ENCODE measurements at regions not wholly inside any gene's neighbourhood (a gene's known extent, or its start where the extent isn't known, plus 50 kb on each side); places are given as distances from the start of the nearest gene placed in this dataset.
A peak's percentile ranks its signal among the peaks of the same experiment; 100 is the strongest.

DNA sequence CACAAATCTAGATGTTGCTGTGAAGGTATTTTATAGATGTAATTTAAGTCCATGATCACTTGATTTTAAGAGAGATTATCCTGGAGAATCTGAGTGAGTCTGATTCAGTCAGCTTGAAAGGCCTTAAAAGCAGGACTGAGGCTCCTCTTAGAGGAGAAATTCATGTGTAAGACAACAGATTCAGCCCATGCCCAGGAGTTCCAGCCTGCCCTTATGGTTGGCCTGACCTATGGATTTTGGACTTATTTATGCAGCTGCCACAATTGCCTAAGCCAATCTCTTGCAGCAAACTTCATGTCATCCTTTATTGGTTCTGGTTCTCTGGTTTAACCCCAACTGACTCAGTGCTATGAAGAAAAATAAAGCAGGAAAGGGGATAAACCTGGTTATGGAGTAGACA, 296.5 kb upstream of the RASGRP1 start:
- no peak overlapping the region for H3K4me3 ChIP-seq (ENCODE audit: low read length)
- no peak for DNase-seq
- H3K27me3 ChIP-seq (ENCODE audit: control insufficient read depth, insufficient read depth): no peaks in the 10 kb centered on the region
- peaks cover 4% of the 10 kb centered on the region for H3K4me1 ChIP-seq (ENCODE audit: control insufficient read depth, insufficient read depth, low read length)
- intact Hi-C loops (cut with DNase I): no loop called here
- H3K27ac ChIP-seq (ENCODE audit: low read length): no peak overlapping the region
- no peak for ATAC-seq
- no peaks in the 10 kb centered on the region for H3K9me3 ChIP-seq (ENCODE audit: control insufficient read depth, low read length)

DNA sequence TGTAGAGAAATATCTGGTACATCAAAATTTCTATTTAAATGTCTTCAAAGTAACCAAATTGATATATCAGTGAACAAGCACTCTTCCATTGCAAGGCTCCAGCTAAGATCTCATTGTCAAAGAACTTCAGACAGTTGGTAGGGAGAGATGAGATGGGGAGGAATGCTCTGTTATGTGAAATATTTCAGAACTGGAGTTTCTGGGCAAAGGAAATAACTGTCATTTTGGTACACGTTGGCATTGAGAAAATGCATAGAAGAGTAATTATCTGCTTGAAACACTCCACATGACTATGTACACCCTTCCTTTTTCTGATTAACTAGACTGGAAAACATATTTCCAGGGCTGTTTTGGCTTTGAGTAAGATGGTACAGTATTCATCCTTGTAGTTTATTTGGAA, 297.5 kb upstream of the RASGRP1 start:
- no peak for ATAC-seq
- H3K27me3 ChIP-seq (ENCODE audit: control insufficient read depth, insufficient read depth): no peaks in the 10 kb centered on the region
- WGBS: 42% methylated on average over 1 of the region's 1 CpG
- H3K27ac ChIP-seq (ENCODE audit: low read length): no peak overlapping the region
- no peaks in the 10 kb centered on the region for H3K9me3 ChIP-seq (ENCODE audit: control insufficient read depth, low read length)
- intact Hi-C loops (cut with DNase I): no loop called here
- peaks cover 4% of the 10 kb centered on the region for H3K4me1 ChIP-seq (ENCODE audit: control insufficient read depth, insufficient read depth, low read length)
- no peak for DNase-seq
- H3K4me3 ChIP-seq (ENCODE audit: low read length): no peak overlapping the region

DNA sequence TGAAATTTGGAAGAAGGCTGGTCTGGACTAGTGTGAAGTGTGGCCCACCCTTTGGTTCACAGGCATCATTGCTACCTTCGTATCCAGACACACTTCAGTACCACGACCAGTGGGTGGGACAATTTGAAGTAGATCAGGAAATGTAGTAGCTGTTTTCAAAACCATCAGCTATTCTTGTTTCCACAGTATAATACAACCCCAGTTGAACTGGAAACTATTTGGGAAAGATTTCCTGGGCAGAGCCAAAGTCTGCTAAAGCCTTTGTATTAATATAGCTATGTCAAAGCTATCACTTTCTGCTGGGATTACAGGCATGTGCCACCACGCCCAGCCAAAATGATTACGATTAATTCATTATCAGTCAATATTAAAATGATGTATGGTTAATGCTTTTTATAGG, 298.8 kb upstream of the RASGRP1 start:
- intact Hi-C loops (cut with DNase I): no loop called here
- Histone ChIP-seq H3K4me1 (ENCODE audit: control insufficient read depth, insufficient read depth, low read length) (peaks cover 4% of the 10 kb centered on the region), H3K9me3 (ENCODE audit: control insufficient read depth, low read length) (no peaks in the 10 kb centered on the region), H3K27ac (ENCODE audit: low read length) (no peak overlapping the region), H3K27me3 (ENCODE audit: control insufficient read depth, insufficient read depth) (no peaks in the 10 kb centered on the region), H3K4me3 (ENCODE audit: low read length) (no peak overlapping the region)
- WGBS: 74% methylated on average over 4 of the region's 4 CpGs
- ATAC-seq (no peak), DNase-seq (no peak)

DNA sequence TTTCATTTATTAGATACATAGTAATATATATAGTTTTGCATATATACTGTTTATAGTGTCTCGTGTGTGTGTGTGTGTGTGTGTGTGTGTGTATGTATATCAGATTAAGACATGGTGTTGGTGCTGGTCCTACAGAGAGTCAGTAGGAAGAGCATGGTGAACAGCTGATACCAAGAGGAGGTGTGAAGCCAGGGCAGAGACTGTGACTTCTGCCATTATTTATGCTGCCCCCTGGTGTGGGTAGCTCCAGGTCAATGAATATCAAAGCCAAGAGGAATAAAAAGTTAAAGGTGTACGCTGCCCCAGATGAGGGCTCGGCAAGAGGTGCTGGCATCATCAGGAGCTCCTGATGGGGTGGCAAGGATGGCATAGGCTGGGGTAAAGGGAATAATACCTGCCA, 299.5 kb upstream of the RASGRP1 start:
- Histone ChIP-seq H3K27ac (ENCODE audit: low read length) (no peak overlapping the region), H3K4me3 (ENCODE audit: low read length) (no peak overlapping the region), H3K4me1 (ENCODE audit: control insufficient read depth, insufficient read depth, low read length) (peaks cover 4% of the 10 kb centered on the region), H3K27me3 (ENCODE audit: control insufficient read depth, insufficient read depth) (no peaks in the 10 kb centered on the region), H3K9me3 (ENCODE audit: control insufficient read depth, low read length) (no peaks in the 10 kb centered on the region)
- intact Hi-C loops (cut with DNase I): no loop called here
- DNase-seq (no peak), ATAC-seq (no peak)
- 92% methylated on average over 3 of the region's 3 CpGs for WGBS

DNA sequence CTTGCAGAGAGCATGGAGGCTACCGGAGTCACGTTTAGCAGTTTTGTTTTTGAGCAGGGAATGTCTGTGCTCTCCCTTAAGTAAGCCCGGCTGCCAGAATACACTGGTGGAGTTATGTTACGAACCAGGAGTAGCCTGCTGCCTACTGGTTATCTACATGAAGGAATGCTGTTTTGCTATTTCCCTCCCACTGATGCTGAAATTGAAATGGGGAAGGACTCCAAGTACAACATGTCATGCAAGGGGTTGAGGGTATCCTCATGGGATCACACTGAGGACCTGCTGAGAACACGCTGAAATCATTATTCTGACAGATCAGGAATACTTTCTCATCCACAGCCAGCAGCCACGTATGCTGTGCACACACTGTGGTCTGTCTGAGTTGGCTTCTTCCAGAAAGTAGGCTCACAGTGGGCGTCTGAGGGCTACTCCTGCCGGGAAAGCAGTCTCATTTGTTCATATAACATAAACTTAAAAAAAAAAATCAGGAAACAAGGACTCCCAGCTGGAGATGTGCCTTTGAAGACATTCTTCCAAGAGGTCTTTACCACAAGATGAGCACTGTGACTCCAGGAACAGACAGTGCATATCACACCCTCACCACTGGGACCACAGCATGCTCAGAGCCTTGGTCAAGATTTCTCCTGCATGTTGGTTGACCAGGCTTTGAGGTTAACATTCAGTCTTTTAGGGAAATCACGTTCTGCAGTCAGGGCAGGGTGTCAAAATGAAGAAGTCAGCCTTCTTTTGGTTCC, 300.4 kb upstream of the RASGRP1 start:
- H3K27ac ChIP-seq (ENCODE audit: low read length): peak overlapping the region; percentile 55
- intact Hi-C loops (cut with DNase I): no loop called here
- peak; percentile 87 to 93 for ATAC-seq
- DNase-seq: peak in 2 of 3 donors; percentile 53 to 74
- WGBS: 45% methylated on average over 9 of the region's 9 CpGs
- no peaks in the 10 kb centered on the region for H3K9me3 ChIP-seq (ENCODE audit: control insufficient read depth, low read length)
- H3K4me1 ChIP-seq (ENCODE audit: control insufficient read depth, insufficient read depth, low read length): peaks cover 4% of the 10 kb centered on the region
- H3K4me3 ChIP-seq (ENCODE audit: low read length): no peak overlapping the region
- H3K27me3 ChIP-seq (ENCODE audit: control insufficient read depth, insufficient read depth): no peaks in the 10 kb centered on the region

DNA sequence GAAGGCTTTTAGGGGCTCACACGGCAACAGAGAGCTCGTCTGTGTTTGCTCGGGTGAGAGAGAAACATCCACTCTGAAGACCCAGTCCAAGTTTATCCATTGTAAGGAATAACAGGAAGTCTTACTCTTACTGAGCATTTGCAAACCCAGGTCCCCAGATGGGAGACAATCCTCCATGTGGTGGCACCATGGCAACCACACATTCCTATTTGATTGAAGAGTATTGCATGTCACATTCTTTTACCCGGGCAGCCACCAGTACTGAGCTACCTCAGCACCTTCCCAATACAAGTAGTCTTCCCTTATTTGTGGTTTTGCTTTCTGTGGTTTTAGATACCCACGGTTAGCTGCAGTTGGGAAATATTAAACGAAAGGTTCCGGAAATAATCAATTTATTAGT, 302.9 kb upstream of the RASGRP1 start:
- no peak for ATAC-seq
- no peaks in the 10 kb centered on the region for H3K27me3 ChIP-seq (ENCODE audit: control insufficient read depth, insufficient read depth)
- WGBS: 89% methylated on average over 7 of the region's 7 CpGs

DNA sequence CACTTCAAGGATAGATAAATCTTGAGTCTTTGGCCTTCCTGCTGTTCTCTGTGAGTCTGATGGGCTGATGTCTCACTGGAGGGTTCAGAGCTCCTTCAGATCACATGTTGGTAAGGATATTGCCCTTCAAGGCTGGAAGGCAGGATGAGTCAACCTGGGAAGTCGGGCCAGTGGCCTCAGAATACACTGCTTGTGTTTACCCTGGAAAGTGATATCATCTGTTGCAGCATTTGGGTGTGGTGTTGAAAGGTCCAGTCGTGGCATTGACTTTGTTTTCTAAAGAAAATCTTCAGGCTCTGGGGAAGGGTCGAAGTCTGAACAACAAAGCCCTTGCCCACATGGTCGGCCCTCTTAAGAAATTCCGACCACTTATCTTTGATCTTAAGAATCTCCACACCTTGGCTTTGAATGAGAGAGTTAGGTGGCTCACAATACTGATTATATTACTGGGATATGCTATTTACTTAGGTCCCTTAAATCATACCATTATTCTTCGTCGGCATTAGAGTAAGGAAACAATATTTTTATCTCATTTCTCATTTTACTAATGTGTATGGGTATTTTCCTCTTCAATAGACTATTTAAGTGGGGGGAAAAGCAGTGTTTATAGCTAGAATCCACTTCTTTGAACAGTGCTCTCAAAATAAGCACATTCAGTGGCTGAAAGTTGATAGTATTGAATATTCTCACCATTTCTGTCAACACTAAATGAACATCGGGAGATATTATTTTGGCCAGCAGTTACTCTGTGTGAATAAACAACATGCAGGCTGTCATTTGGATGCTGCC, 303.9 kb upstream of the RASGRP1 start:
- Histone ChIP-seq H3K27me3 (ENCODE audit: control insufficient read depth, insufficient read depth) (no peaks in the 10 kb centered on the region), H3K4me3 (ENCODE audit: low read length) (no peak overlapping the region), H3K4me1 (ENCODE audit: control insufficient read depth, insufficient read depth, low read length) (peaks cover 2% of the 10 kb centered on the region), H3K9me3 (ENCODE audit: control insufficient read depth, low read length) (no peaks in the 10 kb centered on the region), H3K27ac (ENCODE audit: low read length) (no peak overlapping the region)
- peak in 2 of 3 donors; percentile 47 to 58 for DNase-seq
- no peak for ATAC-seq
- intact Hi-C loops (cut with DNase I): no loop called here
- 69% methylated on average over 8 of the region's 8 CpGs for WGBS

More for the DNA sequence above, 302.9 kb upstream of the RASGRP1 start:
- DNase-seq: no peak
- Histone ChIP-seq H3K27ac (ENCODE audit: low read length) (no peak overlapping the region), H3K9me3 (ENCODE audit: control insufficient read depth, low read length) (no peaks in the 10 kb centered on the region), H3K4me1 (ENCODE audit: control insufficient read depth, insufficient read depth, low read length) (peaks cover 2% of the 10 kb centered on the region), H3K4me3 (ENCODE audit: low read length) (no peak overlapping the region)
- intact Hi-C loops (cut with DNase I): no loop called here

DNA sequence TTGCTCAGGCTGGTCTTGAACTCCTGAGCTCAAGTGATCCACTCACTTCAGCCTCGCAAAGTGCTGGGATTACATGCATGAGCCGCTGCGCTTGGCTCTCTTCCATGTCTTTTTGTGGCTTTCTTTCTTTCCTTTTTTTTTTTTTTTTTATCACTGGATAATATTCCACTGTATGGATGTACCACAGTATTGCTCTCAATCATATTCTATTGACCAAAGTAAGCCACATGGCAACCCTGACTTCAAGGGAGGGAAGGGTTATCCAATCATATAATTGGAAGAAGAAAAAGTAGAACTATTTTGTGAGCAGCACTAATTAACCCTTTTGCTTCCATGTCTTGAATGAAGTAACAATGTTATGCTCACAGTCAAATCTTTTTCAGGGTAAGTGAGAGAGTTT, 307.0 kb upstream of the RASGRP1 start:
- DNase-seq (no peak), ATAC-seq (no peak)
- Histone ChIP-seq H3K27ac (ENCODE audit: low read length) (no peak overlapping the region), H3K4me3 (ENCODE audit: low read length) (no peak overlapping the region), H3K27me3 (ENCODE audit: control insufficient read depth, insufficient read depth) (no peaks in the 10 kb centered on the region), H3K9me3 (ENCODE audit: control insufficient read depth, low read length) (no peaks in the 10 kb centered on the region), H3K4me1 (ENCODE audit: control insufficient read depth, insufficient read depth, low read length) (no peaks in the 10 kb centered on the region)
- WGBS: 94% methylated on average over 3 of the region's 3 CpGs
- intact Hi-C loops (cut with DNase I): no loop called here

DNA sequence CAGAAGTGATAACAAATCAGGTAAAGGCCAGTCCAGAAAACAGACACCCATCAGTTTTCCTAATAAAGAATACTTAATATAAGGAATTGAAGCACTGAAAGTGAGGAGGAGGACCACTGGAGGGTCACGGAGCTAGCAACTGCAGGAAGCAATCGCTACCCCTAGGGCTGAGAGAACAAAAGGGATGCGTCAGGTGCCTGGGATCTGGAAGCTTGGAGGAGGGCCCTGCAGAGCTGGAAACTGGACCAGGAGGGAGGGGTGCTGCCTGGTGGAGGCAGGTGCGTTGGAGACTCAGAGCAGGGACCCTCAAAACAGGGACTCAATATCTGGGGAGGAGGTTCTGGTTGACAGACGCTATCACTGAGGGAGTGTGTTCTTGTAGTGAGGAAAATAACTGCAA, 308.1 kb upstream of the RASGRP1 start:
- no peak for DNase-seq
- H3K4me3 ChIP-seq (ENCODE audit: low read length): no peak overlapping the region
- peak overlapping the region; percentile 22 for H3K27ac ChIP-seq (ENCODE audit: low read length)
- H3K27me3 ChIP-seq (ENCODE audit: control insufficient read depth, insufficient read depth): no peaks in the 10 kb centered on the region
- no peaks in the 10 kb centered on the region for H3K9me3 ChIP-seq (ENCODE audit: control insufficient read depth, low read length)
- 93% methylated on average over 5 of the region's 5 CpGs for WGBS
- no peaks in the 10 kb centered on the region for H3K4me1 ChIP-seq (ENCODE audit: control insufficient read depth, insufficient read depth, low read length)
- intact Hi-C loops (cut with DNase I): no loop called here
- no peak for ATAC-seq

DNA sequence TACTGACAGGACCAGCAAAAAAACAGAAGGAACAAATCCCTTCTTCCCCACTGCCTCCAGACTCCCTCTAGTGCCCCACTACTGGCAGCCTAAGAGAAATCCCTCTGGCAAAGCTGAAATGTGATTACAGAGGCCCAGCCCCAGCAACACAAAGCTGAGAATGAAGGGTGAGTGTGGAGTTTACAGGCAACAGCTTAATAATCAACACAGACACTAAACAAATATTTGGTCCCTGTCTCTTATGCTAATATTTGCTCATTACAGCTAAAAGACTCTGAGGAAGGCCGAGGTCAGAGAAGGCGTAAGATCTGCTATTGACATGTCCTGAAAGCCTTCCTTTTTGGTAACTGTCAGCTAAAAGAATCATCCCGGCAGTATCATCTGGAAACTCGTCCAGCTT, 308.5 kb upstream of the RASGRP1 start:
- Histone ChIP-seq H3K27me3 (ENCODE audit: control insufficient read depth, insufficient read depth) (no peaks in the 10 kb centered on the region), H3K4me3 (ENCODE audit: low read length) (no peak overlapping the region), H3K27ac (ENCODE audit: low read length) (peak overlapping the region; percentile 8), H3K9me3 (ENCODE audit: control insufficient read depth, low read length) (no peaks in the 10 kb centered on the region), H3K4me1 (ENCODE audit: control insufficient read depth, insufficient read depth, low read length) (peaks cover 2% of the 10 kb centered on the region)
- ATAC-seq: no peak
- intact Hi-C loops (cut with DNase I): no loop called here
- DNase-seq: no peak
- WGBS: 62% methylated on average over 4 of the region's 4 CpGs

DNA sequence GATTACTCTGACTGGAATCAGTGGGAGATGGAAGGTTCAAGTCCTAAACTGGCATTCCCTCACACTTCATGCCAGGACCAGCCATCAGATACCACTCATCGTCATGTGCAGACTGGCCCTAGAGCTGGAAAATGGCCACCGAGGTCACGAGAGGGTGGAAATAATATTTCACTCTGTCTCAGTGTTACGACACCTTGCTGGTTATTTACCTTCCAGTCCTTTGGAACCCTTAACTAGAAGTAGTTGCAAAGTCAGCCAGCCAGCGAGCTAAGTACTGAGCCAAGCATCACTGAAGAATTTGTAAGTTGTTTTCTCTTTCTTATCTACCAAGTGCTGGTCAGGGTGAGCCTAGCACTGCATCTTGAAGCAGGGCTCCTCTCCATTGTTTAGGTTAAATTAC, 309.9 kb upstream of the RASGRP1 start:
- H3K4me3 ChIP-seq (ENCODE audit: low read length): no peak overlapping the region
- H3K9me3 ChIP-seq (ENCODE audit: control insufficient read depth, low read length): no peaks in the 10 kb centered on the region
- H3K27me3 ChIP-seq (ENCODE audit: control insufficient read depth, insufficient read depth): no peaks in the 10 kb centered on the region
- H3K4me1 ChIP-seq (ENCODE audit: control insufficient read depth, insufficient read depth, low read length): peaks cover 7% of the 10 kb centered on the region
- WGBS: 76% methylated on average over 5 of the region's 5 CpGs
- H3K27ac ChIP-seq (ENCODE audit: low read length): no peak overlapping the region
- no peak for DNase-seq
- intact Hi-C loops (cut with DNase I): no loop called here
- ATAC-seq: no peak
